ENCODE measurements at regions not wholly inside any gene's neighbourhood (a gene's known extent, or its start where the extent isn't known, plus 50 kb on each side); places are given as distances from the start of the nearest gene placed in this dataset.
"Not testable (repeated sequence)": the region's sequence is repeated elsewhere in the genome, so short reads cannot be mapped to it uniquely, and the experiment has no call there.

DNA sequence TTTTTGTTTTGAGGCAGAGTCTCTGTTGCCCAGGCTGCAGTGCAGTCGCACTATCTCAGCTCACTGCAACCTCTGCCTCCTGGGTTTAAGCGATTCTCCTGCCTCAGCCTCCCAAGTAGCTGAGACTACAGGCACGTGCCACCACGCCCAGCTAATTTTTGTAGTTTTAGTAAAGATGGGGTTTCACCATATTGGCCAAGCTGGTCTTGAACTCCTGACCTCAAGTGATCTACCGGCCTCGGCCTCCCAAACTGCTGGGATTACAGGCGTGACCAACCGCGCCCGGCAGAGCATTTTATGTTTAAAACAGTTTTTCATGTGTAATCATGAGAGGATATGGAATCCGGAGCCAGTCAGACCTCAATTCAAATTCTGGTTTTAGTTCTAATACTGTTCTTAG, 94.0 kb upstream of the CHD2 start:
- not testable (repeated sequence) for TF ChIP-seq CEBPB (IDR thresholded peaks at IDR 0.05; ENCODE audit: low read depth, low read length); MAFK (IDR thresholded peaks at IDR 0.05; ENCODE audit: low read depth, low read length); EZH2 (IDR thresholded peaks at IDR 0.05; ENCODE audit: low read depth, low read length, severe bottlenecking); HDAC2 (IDR thresholded peaks at IDR 0.05; ENCODE audit: borderline replicate concordance in 1 of 2, low read depth in 2 of 2, low read length in 2 of 2); CREB1 (IDR thresholded peaks at IDR 0.05); POLR2A (IDR thresholded peaks at IDR 0.05; ENCODE audit: control extremely low read depth in 1 of 2, low read depth in 2 of 2, low read length in 2 of 2)
- TF ChIP-seq, protein P1, sequence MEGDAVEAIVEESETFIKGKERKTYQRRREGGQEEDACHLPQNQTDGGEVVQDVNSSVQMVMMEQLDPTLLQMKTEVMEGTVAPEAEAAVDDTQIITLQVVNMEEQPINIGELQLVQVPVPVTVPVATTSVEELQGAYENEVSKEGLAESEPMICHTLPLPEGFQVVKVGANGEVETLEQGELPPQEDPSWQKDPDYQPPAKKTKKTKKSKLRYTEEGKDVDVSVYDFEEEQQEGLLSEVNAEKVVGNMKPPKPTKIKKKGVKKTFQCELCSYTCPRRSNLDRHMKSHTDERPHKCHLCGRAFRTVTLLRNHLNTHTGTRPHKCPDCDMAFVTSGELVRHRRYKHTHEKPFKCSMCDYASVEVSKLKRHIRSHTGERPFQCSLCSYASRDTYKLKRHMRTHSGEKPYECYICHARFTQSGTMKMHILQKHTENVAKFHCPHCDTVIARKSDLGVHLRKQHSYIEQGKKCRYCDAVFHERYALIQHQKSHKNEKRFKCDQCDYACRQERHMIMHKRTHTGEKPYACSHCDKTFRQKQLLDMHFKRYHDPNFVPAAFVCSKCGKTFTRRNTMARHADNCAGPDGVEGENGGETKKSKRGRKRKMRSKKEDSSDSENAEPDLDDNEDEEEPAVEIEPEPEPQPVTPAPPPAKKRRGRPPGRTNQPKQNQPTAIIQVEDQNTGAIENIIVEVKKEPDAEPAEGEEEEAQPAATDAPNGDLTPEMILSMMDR (IDR thresholded peaks at IDR 0.05; ENCODE audit: control extremely low read depth in 1 of 3, insufficient read depth in 1 of 3, low read depth in 1 of 3, low read length in 3 of 3) = not testable (repeated sequence)
